ENCODE measurements at regions not wholly inside any gene's neighbourhood (a gene's known extent, or its start where the extent isn't known, plus 50 kb on each side); places are given as distances from the start of the nearest gene placed in this dataset.

DNA sequence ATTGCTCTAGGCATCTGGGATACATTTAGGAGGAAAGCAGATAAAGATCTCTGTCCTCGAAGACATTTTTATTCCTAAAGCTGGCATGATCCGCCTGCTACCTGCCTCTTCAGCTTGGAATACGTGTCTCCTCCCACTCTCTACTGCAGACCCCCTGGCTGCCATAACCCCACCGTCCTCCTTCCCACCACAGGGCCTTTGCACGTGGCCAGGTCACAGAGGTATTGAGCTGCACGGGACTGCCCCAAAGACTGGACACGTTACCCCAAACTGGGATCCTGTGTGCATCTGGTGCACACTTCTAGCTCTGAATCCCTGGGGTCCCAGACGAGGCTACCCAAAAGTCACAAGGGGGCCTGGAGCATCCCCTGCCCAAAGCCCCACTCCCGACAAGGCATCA is 351.2 kb upstream of the EEF2KMT start:
- Histone ChIP-seq H3K4me3 (ENCODE audit: insufficient read depth, low read length, poor library complexity, severe bottlenecking) (no peak overlapping the region), H3K79me2 (ENCODE audit: insufficient read depth, low read length) (no peaks in the 10 kb centered on the region), H3K36me3 (ENCODE audit: low read length) (no peaks in the 10 kb centered on the region), H3K9ac (ENCODE audit: low read length) (no peak overlapping the region), H3K27ac (ENCODE audit: low read depth, low read length) (no peak overlapping the region), H3K9me2 (replicated peaks; ENCODE audit: insufficient read depth, low read length) (no peaks in the 10 kb centered on the region), H4K20me1 (ENCODE audit: low read depth, low read length) (no peaks in the 10 kb centered on the region), H2AFZ (ENCODE audit: low read depth, low read length, severe bottlenecking) (no peak overlapping the region), H3K9me3 (ENCODE audit: insufficient read depth, low read length) (no peaks in the 10 kb centered on the region), H3F3A (ENCODE audit: insufficient read depth) (no peaks in the 10 kb centered on the region), H3K4me2 (ENCODE audit: low read depth, low read length, poor library complexity, severe bottlenecking) (no peak overlapping the region), H3K27me3 (ENCODE audit: low read length) (no peaks in the 10 kb centered on the region)
- TF ChIP-seq, protein P1, sequence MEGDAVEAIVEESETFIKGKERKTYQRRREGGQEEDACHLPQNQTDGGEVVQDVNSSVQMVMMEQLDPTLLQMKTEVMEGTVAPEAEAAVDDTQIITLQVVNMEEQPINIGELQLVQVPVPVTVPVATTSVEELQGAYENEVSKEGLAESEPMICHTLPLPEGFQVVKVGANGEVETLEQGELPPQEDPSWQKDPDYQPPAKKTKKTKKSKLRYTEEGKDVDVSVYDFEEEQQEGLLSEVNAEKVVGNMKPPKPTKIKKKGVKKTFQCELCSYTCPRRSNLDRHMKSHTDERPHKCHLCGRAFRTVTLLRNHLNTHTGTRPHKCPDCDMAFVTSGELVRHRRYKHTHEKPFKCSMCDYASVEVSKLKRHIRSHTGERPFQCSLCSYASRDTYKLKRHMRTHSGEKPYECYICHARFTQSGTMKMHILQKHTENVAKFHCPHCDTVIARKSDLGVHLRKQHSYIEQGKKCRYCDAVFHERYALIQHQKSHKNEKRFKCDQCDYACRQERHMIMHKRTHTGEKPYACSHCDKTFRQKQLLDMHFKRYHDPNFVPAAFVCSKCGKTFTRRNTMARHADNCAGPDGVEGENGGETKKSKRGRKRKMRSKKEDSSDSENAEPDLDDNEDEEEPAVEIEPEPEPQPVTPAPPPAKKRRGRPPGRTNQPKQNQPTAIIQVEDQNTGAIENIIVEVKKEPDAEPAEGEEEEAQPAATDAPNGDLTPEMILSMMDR (IDR thresholded peaks at IDR 0.05; ENCODE audit: insufficient read depth, low read length, poor library complexity, severe bottlenecking), result no peak
- TF ChIP-seq EZH2phosphoT487 (conservative IDR thresholded peaks at IDR 0.05; ENCODE audit: low read length), result no peak

DNA sequence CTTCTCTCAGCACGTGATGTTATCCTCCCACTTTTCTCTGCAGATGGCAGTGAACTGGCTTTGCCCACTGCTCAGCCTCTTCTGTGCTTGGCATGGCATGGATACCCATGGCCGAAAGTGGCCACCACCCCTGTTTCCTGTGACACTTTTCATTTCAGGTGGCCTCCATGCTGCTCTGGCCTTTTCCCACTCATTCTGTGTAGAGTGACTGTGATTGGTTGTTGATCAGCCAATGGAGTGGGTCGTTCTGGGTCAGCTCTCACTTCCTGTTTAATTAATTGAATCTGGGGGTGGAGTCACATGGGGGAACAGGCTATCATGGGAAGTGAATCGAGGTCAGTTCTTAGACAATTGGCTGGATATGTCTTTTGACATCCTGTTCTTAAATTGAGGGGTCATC is 350.1 kb upstream of the EEF2KMT start:
- H3K79me2 ChIP-seq (ENCODE audit: insufficient read depth, low read length), result no peaks in the 10 kb centered on the region
- no peak overlapping the region for H3K27ac ChIP-seq (ENCODE audit: low read depth, low read length)
- H2AFZ ChIP-seq (ENCODE audit: low read depth, low read length, severe bottlenecking), result no peak overlapping the region
- H3K9me2 ChIP-seq (replicated peaks; ENCODE audit: insufficient read depth, low read length), result no peaks in the 10 kb centered on the region
- H4K20me1 ChIP-seq (ENCODE audit: low read depth, low read length), result no peaks in the 10 kb centered on the region
- H3F3A ChIP-seq (ENCODE audit: insufficient read depth), result no peaks in the 10 kb centered on the region
- H3K9ac ChIP-seq (ENCODE audit: low read length), result no peak overlapping the region
- TF ChIP-seq EZH2phosphoT487 (conservative IDR thresholded peaks at IDR 0.05; ENCODE audit: low read length), result no peak
- TF ChIP-seq, protein P1 (IDR thresholded peaks at IDR 0.05; ENCODE audit: insufficient read depth, low read length, poor library complexity, severe bottlenecking), result no peak
- no peak overlapping the region for H3K4me2 ChIP-seq (ENCODE audit: low read depth, low read length, poor library complexity, severe bottlenecking)
- no peaks in the 10 kb centered on the region for H3K36me3 ChIP-seq (ENCODE audit: low read length)
- H3K9me3 ChIP-seq (ENCODE audit: insufficient read depth, low read length), result no peaks in the 10 kb centered on the region
- H3K4me3 ChIP-seq (ENCODE audit: insufficient read depth, low read length, poor library complexity, severe bottlenecking), result no peak overlapping the region
- no peaks in the 10 kb centered on the region for H3K27me3 ChIP-seq (ENCODE audit: low read length)

DNA sequence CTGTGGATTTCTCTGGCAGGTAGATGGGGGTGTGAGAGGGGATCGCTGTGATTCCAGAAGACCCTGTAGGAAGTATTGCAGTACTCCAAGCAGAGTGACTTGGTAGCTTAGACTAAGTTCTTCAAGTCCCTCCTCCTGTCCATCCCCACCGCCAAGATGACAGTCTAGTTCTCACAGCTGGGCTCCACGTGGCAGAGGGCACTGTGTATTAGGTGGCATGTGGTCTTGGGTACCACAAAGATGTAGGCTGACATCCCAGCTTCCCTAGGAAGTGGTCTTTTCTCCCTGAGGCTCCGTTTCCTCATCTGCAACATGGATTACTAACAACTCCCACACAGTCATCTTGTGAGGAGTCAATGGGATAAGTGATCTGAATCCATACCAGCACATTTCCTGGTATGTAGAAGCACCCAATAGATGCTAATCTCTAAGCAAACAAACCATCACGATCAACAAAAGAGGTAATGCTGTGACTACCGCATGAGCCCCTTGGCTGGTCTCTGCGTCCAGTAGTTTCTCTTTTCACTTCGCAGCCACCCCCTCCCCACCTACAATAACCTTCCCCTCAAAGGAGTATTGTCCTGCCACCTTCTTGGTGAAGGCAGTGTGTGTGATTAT is 349.1 kb upstream of the EEF2KMT start:
- no peaks in the 10 kb centered on the region for H3K27me3 ChIP-seq (ENCODE audit: low read length)
- TF ChIP-seq, protein P1 (IDR thresholded peaks at IDR 0.05; ENCODE audit: insufficient read depth, low read length, poor library complexity, severe bottlenecking), result no peak
- no peak for TF ChIP-seq EZH2phosphoT487 (conservative IDR thresholded peaks at IDR 0.05; ENCODE audit: low read length)
- H2AFZ ChIP-seq (ENCODE audit: low read depth, low read length, severe bottlenecking), result no peak overlapping the region
- H3K36me3 ChIP-seq (ENCODE audit: low read length), result no peaks in the 10 kb centered on the region
- no peak overlapping the region for H3K4me2 ChIP-seq (ENCODE audit: low read depth, low read length, poor library complexity, severe bottlenecking)
- no peak overlapping the region for H3K4me3 ChIP-seq (ENCODE audit: insufficient read depth, low read length, poor library complexity, severe bottlenecking)
- H3K79me2 ChIP-seq (ENCODE audit: insufficient read depth, low read length), result no peaks in the 10 kb centered on the region
- no peak overlapping the region for H3K9ac ChIP-seq (ENCODE audit: low read length)
- no peaks in the 10 kb centered on the region for H3F3A ChIP-seq (ENCODE audit: insufficient read depth)
- H3K9me2 ChIP-seq (replicated peaks; ENCODE audit: insufficient read depth, low read length), result no peaks in the 10 kb centered on the region
- H3K9me3 ChIP-seq (ENCODE audit: insufficient read depth, low read length), result no peaks in the 10 kb centered on the region
- no peak overlapping the region for H3K27ac ChIP-seq (ENCODE audit: low read depth, low read length)
- H4K20me1 ChIP-seq (ENCODE audit: low read depth, low read length), result no peaks in the 10 kb centered on the region

Measured in SU-DHL-6 (cell line).